Keratinocyte (primary cell): ENCODE measurements at regions not wholly inside any gene's neighbourhood (a gene's known extent, or its start where the extent isn't known, plus 50 kb on each side); places are given as distances from the start of the nearest gene placed in this dataset.

ENCODE experiments used
- DNase-seq: peaks from one replicate; pipeline ENCODE4 v3.0.0-alpha.2; 2011; ENCODE audit warnings: low read depth, missing footprints, low spot score
- FAIRE-seq: peaks from 2 replicates; lab custom pipeline; 2011; peaks lifted over from hg19 to GRCh38; lab: Jason Lieb, UNC
- H2AFZ ChIP-seq: 2 replicates; pipeline ENCODE4 v1.6.0; 2012; ENCODE audit warnings: low read length, control low read depth, inconsistent platforms; ENCODE audit not compliant: control insufficient read depth
- H3K27ac ChIP-seq: 2 replicates; pipeline ENCODE4 v1.5.1; 2011; ENCODE audit warnings: low read length; ENCODE audit not compliant: control insufficient read depth, insufficient read depth
- H3K27me3 ChIP-seq: 3 replicates; pipeline ENCODE4 v1.6.0; 2011; ENCODE audit warnings: low read length; ENCODE audit not compliant: control insufficient read depth, insufficient read depth; ENCODE audit errors: extremely low read depth
- H3K36me3 ChIP-seq, 2 experiments: 2 replicates in 1 of 2; 3 replicates in 1 of 2; pipeline ENCODE4 v1.5.1; 2011; ENCODE audit warnings: low read length in 2 of 2, mild to moderate bottlenecking in 1 of 2; ENCODE audit not compliant: control insufficient read depth in 2 of 2, insufficient read depth in 2 of 2; ENCODE audit errors: extremely low read depth in 1 of 2
- H3K4me1 ChIP-seq: 3 replicates; pipeline ENCODE4 v1.5.1; 2011; ENCODE audit warnings: low read length; ENCODE audit not compliant: control insufficient read depth, insufficient read depth; ENCODE audit errors: extremely low read depth
- H3K4me2 ChIP-seq: 3 replicates; pipeline ENCODE4 v1.6.0; 2011; ENCODE audit warnings: low read depth, low read length; ENCODE audit not compliant: control insufficient read depth, insufficient read depth; ENCODE audit errors: extremely low read depth
- H3K4me3 ChIP-seq, 3 experiments: fragments of 200-600 bp in 1 of 3; sonication (generic) in 1 of 3; 2 replicates in 2 of 3; 3 replicates in 1 of 3; pipeline ENCODE4 v1.5.1; 2011 to 2016; ENCODE audit warnings: low read length in 3 of 3, mild to moderate bottlenecking in 3 of 3, control low read depth in 2 of 3, inconsistent platforms in 1 of 3, low read depth in 1 of 3, mixed read lengths in 1 of 3, mixed run types in 1 of 3, moderate library complexity in 1 of 3; ENCODE audit not compliant: control insufficient read depth in 2 of 3, insufficient read depth in 2 of 3; ENCODE audit errors: extremely low read depth in 1 of 3
- H3K79me2 ChIP-seq: 2 replicates; pipeline ENCODE4 v1.6.0; 2012; ENCODE audit warnings: low read length; ENCODE audit not compliant: control insufficient read depth, insufficient read depth
- H3K9ac ChIP-seq: 3 replicates; pipeline ENCODE4 v1.6.0; 2011; ENCODE audit warnings: low read length; ENCODE audit not compliant: control insufficient read depth, insufficient read depth; ENCODE audit errors: extremely low read depth
- H3K9me1 ChIP-seq: 3 replicates; pipeline ENCODE4 v1.6.0; 2011; ENCODE audit warnings: low read length; ENCODE audit not compliant: control insufficient read depth, insufficient read depth; ENCODE audit errors: extremely low read depth
- H3K9me3 ChIP-seq: 2 replicates; pipeline ENCODE4 v1.5.1; 2012; ENCODE audit warnings: low read depth, low read length; ENCODE audit not compliant: control insufficient read depth
- H4K20me1 ChIP-seq: 3 replicates; pipeline ENCODE4 v1.6.0; 2011; ENCODE audit warnings: low read length; ENCODE audit not compliant: control insufficient read depth, insufficient read depth; ENCODE audit errors: extremely low read depth
- EZH2 ChIP-seq: IDR thresholded peaks from one replicate; pipeline ENCODE4 v1.6.1; 2012; ENCODE audit warnings: inconsistent platforms, mild to moderate bottlenecking, low read length, moderate library complexity
- dilution Hi-C: fragments of 300-500 bp; cut with MboI; formaldehyde crosslinking; loops from one replicate; pipeline ENCODE4 v1.7.0; 2020; ENCODE audit warnings: low sequenced_read_pairs; ENCODE audit not compliant: extremely low pct_ligation_motif_present
- TF ChIP-seq, protein P1 (sequence below), 3 experiments: IDR thresholded peaks in 1 of 3; conservative IDR thresholded peaks in 1 of 3; optimal IDR thresholded peaks in 1 of 3; 2 replicates in 2 of 3; 3 replicates in 1 of 3; pipeline versions ENCODE3 to v1.5.1; 2011; ENCODE audit warnings: low read length in 3 of 3, mild to moderate bottlenecking in 3 of 3, moderate library complexity in 2 of 3, control low read depth in 1 of 3, inconsistent platforms in 1 of 3; ENCODE audit not compliant: insufficient read depth in 2 of 3; ENCODE audit errors: extremely low read depth in 1 of 3

DNA sequence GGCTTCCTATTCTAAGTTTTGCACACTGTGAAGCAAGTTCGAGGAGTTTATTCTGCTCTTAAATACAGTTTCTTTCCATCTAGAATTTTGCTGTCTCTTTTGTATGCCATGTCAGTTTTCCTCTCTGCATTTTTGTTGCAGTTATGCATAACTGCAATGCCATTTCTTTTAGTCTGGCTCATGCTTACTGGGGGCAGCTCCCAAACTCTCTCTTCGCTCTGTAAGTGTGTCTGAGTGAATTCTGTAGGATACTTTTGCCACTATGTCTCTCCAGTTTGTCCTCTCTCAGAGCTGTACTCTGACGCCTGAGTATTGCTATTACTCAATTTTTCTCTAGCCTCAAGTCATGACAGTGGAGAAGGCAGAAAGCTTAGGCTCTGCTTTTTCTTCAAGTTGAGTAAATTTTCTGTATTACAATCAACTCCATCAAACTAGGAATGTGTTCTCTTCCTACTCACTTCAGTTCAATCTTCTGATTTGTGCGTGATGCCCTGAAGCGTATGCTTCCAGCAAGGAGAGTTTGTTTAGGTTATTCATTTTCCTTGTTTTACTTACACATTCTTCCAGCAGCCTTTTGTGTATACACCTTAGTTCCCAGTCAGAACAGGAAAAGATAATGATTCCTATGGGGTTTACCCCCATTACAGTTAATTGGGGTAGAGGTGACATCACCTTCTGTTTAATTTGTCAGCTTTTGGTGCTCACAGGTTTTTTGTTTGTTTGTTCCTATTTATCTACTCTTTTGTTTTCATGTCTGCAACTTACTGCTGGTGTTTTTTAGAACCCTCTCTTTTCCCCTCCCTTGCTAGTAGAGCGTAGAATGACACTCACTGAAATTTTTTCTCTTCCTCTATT, 430.9 kb downstream of the BCKDHB start:
- Histone ChIP-seq H3K4me2 (no peak overlapping the region), H3K9me1 (no peaks in the 10 kb centered on the region), H3K36me3 (no peaks in the 10 kb centered on the region), H4K20me1 (no peaks in the 10 kb centered on the region), H3K27me3 (no peaks in the 10 kb centered on the region), H3K9ac (no peak overlapping the region), H3K4me3 (no peak overlapping the region), H3K9me3 (peaks cover 3% of the 10 kb centered on the region), H3K79me2 (no peaks in the 10 kb centered on the region), H2AFZ (no peak overlapping the region), H3K27ac (no peak overlapping the region), H3K4me1 (peaks cover 24% of the 10 kb centered on the region)
- no peak for DNase-seq
- dilution Hi-C loops: no loop called here
- no peak for FAIRE-seq
- TF ChIP-seq, protein P1, sequence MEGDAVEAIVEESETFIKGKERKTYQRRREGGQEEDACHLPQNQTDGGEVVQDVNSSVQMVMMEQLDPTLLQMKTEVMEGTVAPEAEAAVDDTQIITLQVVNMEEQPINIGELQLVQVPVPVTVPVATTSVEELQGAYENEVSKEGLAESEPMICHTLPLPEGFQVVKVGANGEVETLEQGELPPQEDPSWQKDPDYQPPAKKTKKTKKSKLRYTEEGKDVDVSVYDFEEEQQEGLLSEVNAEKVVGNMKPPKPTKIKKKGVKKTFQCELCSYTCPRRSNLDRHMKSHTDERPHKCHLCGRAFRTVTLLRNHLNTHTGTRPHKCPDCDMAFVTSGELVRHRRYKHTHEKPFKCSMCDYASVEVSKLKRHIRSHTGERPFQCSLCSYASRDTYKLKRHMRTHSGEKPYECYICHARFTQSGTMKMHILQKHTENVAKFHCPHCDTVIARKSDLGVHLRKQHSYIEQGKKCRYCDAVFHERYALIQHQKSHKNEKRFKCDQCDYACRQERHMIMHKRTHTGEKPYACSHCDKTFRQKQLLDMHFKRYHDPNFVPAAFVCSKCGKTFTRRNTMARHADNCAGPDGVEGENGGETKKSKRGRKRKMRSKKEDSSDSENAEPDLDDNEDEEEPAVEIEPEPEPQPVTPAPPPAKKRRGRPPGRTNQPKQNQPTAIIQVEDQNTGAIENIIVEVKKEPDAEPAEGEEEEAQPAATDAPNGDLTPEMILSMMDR (optimal IDR thresholded peaks at IDR 0.05 in 1 of 3, IDR thresholded peaks at IDR 0.05 in 1 of 3, conservative IDR thresholded peaks at IDR 0.05 in 1 of 3; ENCODE audit: extremely low read depth in 1 of 3, insufficient read depth in 2 of 3, low read length in 3 of 3): no peak
- TF ChIP-seq EZH2: no peak

DNA sequence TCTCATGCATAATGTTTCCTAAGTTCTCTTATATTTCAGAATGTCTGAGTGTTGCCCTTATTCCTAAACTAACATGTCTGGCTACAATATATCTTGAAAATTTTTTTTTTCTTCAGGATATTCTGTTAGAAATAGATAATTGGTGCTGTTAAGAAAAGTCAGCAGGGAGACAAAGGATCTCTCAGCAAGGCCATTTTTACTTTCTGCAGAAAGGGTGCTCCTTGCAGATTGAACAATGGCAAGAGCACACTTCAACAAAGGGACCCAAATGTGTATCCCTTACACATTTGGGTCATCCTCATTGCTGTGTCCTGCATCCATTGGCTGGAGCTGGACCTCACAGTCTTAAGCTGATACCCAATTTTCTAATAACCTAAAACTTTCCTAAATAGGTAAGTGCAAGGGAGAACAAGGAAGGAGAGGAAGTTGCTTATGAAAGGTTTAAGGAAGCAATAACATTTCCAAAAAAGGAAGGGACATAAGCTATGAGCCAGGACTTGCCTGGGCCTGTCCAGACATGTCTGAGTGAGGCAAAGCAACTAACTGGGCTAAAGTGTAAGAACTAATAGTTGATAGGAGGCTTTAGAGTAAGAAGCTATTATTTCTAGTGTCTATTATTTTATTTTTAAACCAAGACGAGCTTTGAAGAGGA, 429.6 kb downstream of the BCKDHB start:
- Histone ChIP-seq H3K4me3 (no peak overlapping the region), H3K9me3 (peaks cover 3% of the 10 kb centered on the region), H4K20me1 (no peaks in the 10 kb centered on the region), H3K4me1 (peaks cover 18% of the 10 kb centered on the region), H3K9ac (no peak overlapping the region), H3K27ac (no peak overlapping the region), H3K4me2 (no peak overlapping the region), H3K79me2 (no peaks in the 10 kb centered on the region), H3K36me3 (no peaks in the 10 kb centered on the region), H3K9me1 (no peaks in the 10 kb centered on the region), H2AFZ (no peak overlapping the region), H3K27me3 (no peaks in the 10 kb centered on the region)
- DNase-seq: peak; percentile 62
- FAIRE-seq: no peak
- dilution Hi-C loops: no loop called here
- TF ChIP-seq, protein P1 (optimal IDR thresholded peaks at IDR 0.05 in 1 of 3, IDR thresholded peaks at IDR 0.05 in 1 of 3, conservative IDR thresholded peaks at IDR 0.05 in 1 of 3; ENCODE audit: extremely low read depth in 1 of 3, insufficient read depth in 2 of 3, low read length in 3 of 3): no peak
- no peak for TF ChIP-seq EZH2
